ENCODE measurements at regions not wholly inside any gene's neighbourhood (a gene's known extent, or its start where the extent isn't known, plus 50 kb on each side); places are given as distances from the start of the nearest gene placed in this dataset.
"Not testable (repeated sequence)": the region's sequence is repeated elsewhere in the genome, so short reads cannot be mapped to it uniquely, and the experiment has no call there.

DNA sequence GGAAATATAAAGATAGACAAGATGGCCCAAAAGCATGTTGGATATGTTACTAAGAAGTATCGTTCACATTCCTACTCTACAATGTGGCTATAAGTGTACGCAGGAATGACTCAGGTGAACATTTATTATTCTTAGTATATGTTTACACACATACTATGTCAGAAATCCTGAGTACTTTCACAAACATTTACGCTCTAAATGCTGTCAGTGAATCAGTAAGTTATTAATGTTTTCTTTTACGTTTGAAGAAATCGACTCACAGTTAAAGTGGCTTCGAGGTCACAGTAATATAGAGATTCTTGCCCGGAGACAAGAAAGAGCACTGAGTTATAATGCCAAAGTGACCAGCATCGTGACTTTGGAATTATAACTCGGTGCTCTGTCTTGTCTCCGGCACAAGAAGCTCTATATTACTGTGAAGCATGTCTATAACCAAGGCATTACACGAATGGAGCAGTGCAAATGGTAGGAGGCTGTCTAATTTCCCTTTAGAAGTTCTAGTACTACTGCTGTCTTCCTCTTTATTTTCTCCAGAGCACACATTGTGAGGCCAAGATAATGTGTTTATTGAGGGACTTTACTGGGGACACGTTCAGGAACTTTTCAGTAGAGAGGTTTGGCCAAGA, 61.8 kb upstream of the P3H2 start:
- H3F3A ChIP-seq (ENCODE audit: insufficient read depth, low read length), result no peaks in the 10 kb centered on the region
- TF ChIP-seq, protein P1, sequence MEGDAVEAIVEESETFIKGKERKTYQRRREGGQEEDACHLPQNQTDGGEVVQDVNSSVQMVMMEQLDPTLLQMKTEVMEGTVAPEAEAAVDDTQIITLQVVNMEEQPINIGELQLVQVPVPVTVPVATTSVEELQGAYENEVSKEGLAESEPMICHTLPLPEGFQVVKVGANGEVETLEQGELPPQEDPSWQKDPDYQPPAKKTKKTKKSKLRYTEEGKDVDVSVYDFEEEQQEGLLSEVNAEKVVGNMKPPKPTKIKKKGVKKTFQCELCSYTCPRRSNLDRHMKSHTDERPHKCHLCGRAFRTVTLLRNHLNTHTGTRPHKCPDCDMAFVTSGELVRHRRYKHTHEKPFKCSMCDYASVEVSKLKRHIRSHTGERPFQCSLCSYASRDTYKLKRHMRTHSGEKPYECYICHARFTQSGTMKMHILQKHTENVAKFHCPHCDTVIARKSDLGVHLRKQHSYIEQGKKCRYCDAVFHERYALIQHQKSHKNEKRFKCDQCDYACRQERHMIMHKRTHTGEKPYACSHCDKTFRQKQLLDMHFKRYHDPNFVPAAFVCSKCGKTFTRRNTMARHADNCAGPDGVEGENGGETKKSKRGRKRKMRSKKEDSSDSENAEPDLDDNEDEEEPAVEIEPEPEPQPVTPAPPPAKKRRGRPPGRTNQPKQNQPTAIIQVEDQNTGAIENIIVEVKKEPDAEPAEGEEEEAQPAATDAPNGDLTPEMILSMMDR (IDR thresholded peaks at IDR 0.05; ENCODE audit: low read length), result no peak
- TF ChIP-seq EZH2 (IDR thresholded peaks at IDR 0.05; ENCODE audit: borderline replicate concordance, low read length), result no peak
- no peaks in the 10 kb centered on the region for H3K27me3 ChIP-seq (ENCODE audit: insufficient read depth, low read length)
- no peaks in the 10 kb centered on the region for H3K9me2 ChIP-seq (ENCODE audit: low read depth, low read length)
- H3K9me3 ChIP-seq (ENCODE audit: low read length), result no peaks in the 10 kb centered on the region
- no peaks in the 10 kb centered on the region for H3K79me2 ChIP-seq (ENCODE audit: insufficient read depth, low read length)
- no peaks in the 10 kb centered on the region for H3K4me1 ChIP-seq (ENCODE audit: insufficient read depth, low read length, severe bottlenecking)
- no peaks in the 10 kb centered on the region for H4K20me1 ChIP-seq (ENCODE audit: insufficient read depth, low read length)
- no peak overlapping the region for H3K27ac ChIP-seq (ENCODE audit: low read depth, low read length, poor library complexity, severe bottlenecking)
- no peak overlapping the region for H3K9ac ChIP-seq (ENCODE audit: low read length)
- no peak overlapping the region for H2AFZ ChIP-seq (ENCODE audit: low read length)
- no peak overlapping the region for H3K4me3 ChIP-seq (ENCODE audit: low read depth, low read length, poor library complexity, severe bottlenecking)
- no peaks in the 10 kb centered on the region for H3K36me3 ChIP-seq (ENCODE audit: insufficient read depth, low read length)
- H3K4me2 ChIP-seq (ENCODE audit: low read length), result no peak overlapping the region

DNA sequence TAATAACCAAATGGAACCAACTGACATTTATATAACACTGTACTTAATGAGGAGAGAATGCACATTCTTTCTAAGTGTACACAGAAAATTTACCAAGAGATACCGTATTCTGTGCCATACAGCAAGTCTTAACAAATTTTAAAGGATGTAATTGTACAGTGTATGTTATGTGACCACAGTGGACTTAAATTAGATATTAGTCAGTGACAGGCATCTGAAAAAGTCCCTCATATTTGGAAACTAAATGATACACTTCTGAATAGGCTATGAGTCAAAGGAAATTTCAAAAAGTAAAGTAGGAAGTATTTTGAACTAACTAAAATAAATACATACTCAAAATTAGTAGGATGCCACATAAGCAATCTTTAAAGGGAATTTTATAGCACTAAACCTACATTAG, 59.6 kb upstream of the P3H2 start:
- Histone ChIP-seq H3K9ac (ENCODE audit: low read length) (no peak overlapping the region), H3K9me3 (ENCODE audit: low read length) (no peaks in the 10 kb centered on the region), H3K36me3 (ENCODE audit: insufficient read depth, low read length) (no peaks in the 10 kb centered on the region), H3K4me2 (ENCODE audit: low read length) (no peak overlapping the region), H3K79me2 (ENCODE audit: insufficient read depth, low read length) (no peaks in the 10 kb centered on the region), H4K20me1 (ENCODE audit: insufficient read depth, low read length) (no peaks in the 10 kb centered on the region), H3K4me1 (ENCODE audit: insufficient read depth, low read length, severe bottlenecking) (no peaks in the 10 kb centered on the region), H2AFZ (ENCODE audit: low read length) (no peak overlapping the region), H3K27me3 (ENCODE audit: insufficient read depth, low read length) (no peaks in the 10 kb centered on the region), H3K9me2 (ENCODE audit: low read depth, low read length) (no peaks in the 10 kb centered on the region), H3F3A (ENCODE audit: insufficient read depth, low read length) (no peaks in the 10 kb centered on the region), H3K4me3 (ENCODE audit: low read depth, low read length, poor library complexity, severe bottlenecking) (no peak overlapping the region), H3K27ac (ENCODE audit: low read depth, low read length, poor library complexity, severe bottlenecking) (no peak overlapping the region)
- no peak for TF ChIP-seq EZH2 (IDR thresholded peaks at IDR 0.05; ENCODE audit: borderline replicate concordance, low read length)
- TF ChIP-seq, protein P1 (IDR thresholded peaks at IDR 0.05; ENCODE audit: low read length), result no peak

DNA sequence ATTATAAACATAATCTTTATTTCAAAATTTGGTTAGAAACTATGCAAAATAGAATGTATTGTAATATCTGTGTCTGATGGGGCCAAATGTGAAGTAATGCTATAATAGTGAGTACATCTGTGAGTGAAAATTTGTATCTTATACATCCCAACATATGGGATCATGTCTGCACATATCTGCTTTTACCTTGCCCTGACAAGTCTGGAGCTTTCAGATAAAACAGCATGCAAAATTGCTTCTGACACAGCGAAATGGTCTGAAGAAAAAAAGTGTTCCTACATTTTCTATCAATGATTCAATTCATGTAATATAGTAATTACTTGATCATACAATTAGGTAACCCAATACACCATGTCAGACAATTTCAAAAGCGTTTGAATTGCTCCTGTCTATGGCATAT, 58.1 kb upstream of the P3H2 start:
- Histone ChIP-seq H3K4me3 (ENCODE audit: low read depth, low read length, poor library complexity, severe bottlenecking) (no peak overlapping the region), H3K36me3 (ENCODE audit: insufficient read depth, low read length) (no peaks in the 10 kb centered on the region), H3K4me2 (ENCODE audit: low read length) (no peak overlapping the region), H3K9me3 (ENCODE audit: low read length) (no peaks in the 10 kb centered on the region), H2AFZ (ENCODE audit: low read length) (no peak overlapping the region), H3F3A (ENCODE audit: insufficient read depth, low read length) (no peaks in the 10 kb centered on the region), H3K9ac (ENCODE audit: low read length) (no peak overlapping the region), H4K20me1 (ENCODE audit: insufficient read depth, low read length) (no peaks in the 10 kb centered on the region), H3K9me2 (ENCODE audit: low read depth, low read length) (no peaks in the 10 kb centered on the region), H3K4me1 (ENCODE audit: insufficient read depth, low read length, severe bottlenecking) (no peaks in the 10 kb centered on the region), H3K79me2 (ENCODE audit: insufficient read depth, low read length) (no peaks in the 10 kb centered on the region), H3K27ac (ENCODE audit: low read depth, low read length, poor library complexity, severe bottlenecking) (no peak overlapping the region), H3K27me3 (ENCODE audit: insufficient read depth, low read length) (no peaks in the 10 kb centered on the region)
- TF ChIP-seq, protein P1 (IDR thresholded peaks at IDR 0.05; ENCODE audit: low read length), result no peak
- no peak for TF ChIP-seq EZH2 (IDR thresholded peaks at IDR 0.05; ENCODE audit: borderline replicate concordance, low read length)

DNA sequence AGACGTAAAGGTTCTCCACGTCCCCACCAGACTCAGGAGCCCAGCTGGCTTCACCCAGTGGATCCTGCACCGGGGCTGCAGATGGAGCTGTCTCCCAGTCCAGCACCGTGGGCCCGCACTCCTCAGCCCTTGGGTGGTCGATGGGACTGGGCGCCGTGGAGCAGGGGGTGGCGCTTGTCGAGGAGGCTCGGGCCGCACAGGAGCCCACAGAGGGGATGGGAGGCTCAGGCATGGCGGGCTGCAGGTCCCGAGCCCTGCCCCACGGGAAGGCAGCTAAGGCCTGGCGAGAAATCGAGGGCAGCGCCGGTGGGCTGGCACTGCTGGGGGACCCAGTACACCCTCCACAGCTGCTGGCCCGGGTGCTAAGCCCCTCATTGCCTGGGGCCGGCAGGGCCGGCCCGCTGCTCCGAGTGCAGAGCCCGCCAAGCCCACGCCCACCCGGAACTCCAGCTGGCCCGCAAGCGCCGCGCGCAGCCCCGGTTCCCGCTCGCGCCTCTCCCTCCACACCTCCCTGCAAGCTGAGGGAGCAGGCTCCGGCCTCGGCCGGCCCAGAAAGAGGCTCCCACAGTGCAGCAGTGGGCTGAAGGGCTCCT, 56.3 kb upstream of the P3H2 start:
- H3K4me3 ChIP-seq (ENCODE audit: low read depth, low read length, poor library complexity, severe bottlenecking); H3K4me2 ChIP-seq (ENCODE audit: low read length); H3K27me3 ChIP-seq (ENCODE audit: insufficient read depth, low read length); H3K9ac ChIP-seq (ENCODE audit: low read length); H3K36me3 ChIP-seq (ENCODE audit: insufficient read depth, low read length); H4K20me1 ChIP-seq (ENCODE audit: insufficient read depth, low read length); H3K4me1 ChIP-seq (ENCODE audit: insufficient read depth, low read length, severe bottlenecking); H3K9me2 ChIP-seq (ENCODE audit: low read depth, low read length); H2AFZ ChIP-seq (ENCODE audit: low read length); H3F3A ChIP-seq (ENCODE audit: insufficient read depth, low read length); H3K27ac ChIP-seq (ENCODE audit: low read depth, low read length, poor library complexity, severe bottlenecking); H3K9me3 ChIP-seq (ENCODE audit: low read length); H3K79me2 ChIP-seq (ENCODE audit: insufficient read depth, low read length): not testable (repeated sequence)

DNA sequence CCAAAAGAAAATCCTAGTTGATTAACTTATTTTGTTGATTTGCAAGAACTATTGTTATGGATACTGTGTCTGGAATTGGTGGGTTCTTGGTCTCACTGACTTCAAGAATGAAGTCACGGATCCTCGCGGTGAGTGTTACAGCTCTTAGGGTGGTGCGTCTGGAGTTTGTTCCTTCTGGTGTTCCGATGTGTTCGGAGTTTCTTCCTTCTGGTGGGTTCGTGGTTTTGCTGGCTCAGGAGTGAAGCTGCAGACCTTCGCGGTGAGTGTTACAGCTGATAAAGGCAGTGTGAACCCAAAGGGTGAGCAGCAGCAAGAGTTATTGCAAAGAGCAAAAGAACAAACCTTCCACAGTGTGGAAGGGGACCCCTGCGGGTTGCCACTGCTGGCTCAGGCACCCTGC, 55.4 kb upstream of the P3H2 start:
- not testable (repeated sequence) for H3F3A ChIP-seq (ENCODE audit: insufficient read depth, low read length); H3K36me3 ChIP-seq (ENCODE audit: insufficient read depth, low read length); H4K20me1 ChIP-seq (ENCODE audit: insufficient read depth, low read length); H3K9me3 ChIP-seq (ENCODE audit: low read length); H3K9me2 ChIP-seq (ENCODE audit: low read depth, low read length); H3K27ac ChIP-seq (ENCODE audit: low read depth, low read length, poor library complexity, severe bottlenecking); H3K4me3 ChIP-seq (ENCODE audit: low read depth, low read length, poor library complexity, severe bottlenecking); H3K27me3 ChIP-seq (ENCODE audit: insufficient read depth, low read length); H3K79me2 ChIP-seq (ENCODE audit: insufficient read depth, low read length); H2AFZ ChIP-seq (ENCODE audit: low read length); H3K9ac ChIP-seq (ENCODE audit: low read length); H3K4me2 ChIP-seq (ENCODE audit: low read length); H3K4me1 ChIP-seq (ENCODE audit: insufficient read depth, low read length, severe bottlenecking)

Measured in OCI-LY1 (cell line).